Loucy (cell line): ENCODE measurements at regions not wholly inside any gene's neighbourhood (a gene's known extent, or its start where the extent isn't known, plus 50 kb on each side); places are given as distances from the start of the nearest gene placed in this dataset.

Experiments
- H2AFZ ChIP-seq: fragments of 200-600 bp; sonication (generic); 2 replicates; pipeline ENCODE4 v1.6.0; 2016; ENCODE audit warnings: antibody characterized with exemption, mild to moderate bottlenecking, low read length, moderate library complexity
- H3F3A ChIP-seq: fragments of 200-600 bp; 2 replicates; pipeline ENCODE4 v1.6.0; 2016; ENCODE audit warnings: antibody characterized with exemption, low read depth, mild to moderate bottlenecking
- H3K27me3 ChIP-seq: fragments of 200-600 bp; sonication (generic); 2 replicates; pipeline ENCODE4 v1.6.1; 2014; ENCODE audit warnings: low read length, mild to moderate bottlenecking; ENCODE audit not compliant: insufficient read depth, poor library complexity, severe bottlenecking
- H3K36me3 ChIP-seq: fragments of 200-600 bp; sonication (generic); 2 replicates; pipeline ENCODE4 v1.6.1; 2016; ENCODE audit warnings: low read length; ENCODE audit not compliant: insufficient read depth
- H3K4me1 ChIP-seq: fragments of 200-600 bp; sonication (generic); 2 replicates; pipeline ENCODE4 v1.5.1; 2014; ENCODE audit warnings: low read length, mild to moderate bottlenecking; ENCODE audit not compliant: insufficient read depth, poor library complexity, severe bottlenecking
- H3K4me2 ChIP-seq: fragments of 200-600 bp; sonication (generic); 2 replicates; pipeline ENCODE4 v1.6.0; 2014; ENCODE audit warnings: antibody characterized with exemption, low read length, low read depth, mild to moderate bottlenecking; ENCODE audit not compliant: poor library complexity, severe bottlenecking
- H3K4me3 ChIP-seq: fragments of 200-600 bp; sonication (generic); 2 replicates; pipeline ENCODE4 v1.5.1; 2014; ENCODE audit warnings: low read length, mild to moderate bottlenecking, mixed read lengths; ENCODE audit not compliant: poor library complexity, severe bottlenecking
- H3K79me2 ChIP-seq: fragments of 200-600 bp; sonication (generic); 2 replicates; pipeline ENCODE4 v1.6.1; 2014; ENCODE audit warnings: low read length; ENCODE audit not compliant: insufficient read depth
- H3K9ac ChIP-seq: fragments of 200-600 bp; sonication (generic); 2 replicates; pipeline ENCODE4 v1.6.0; 2014; ENCODE audit warnings: mild to moderate bottlenecking, low read depth, low read length, moderate library complexity; ENCODE audit not compliant: poor library complexity, severe bottlenecking
- H3K9me2 ChIP-seq: fragments of 200-600 bp; sonication (generic); replicated peaks from 2 replicates; pipeline ENCODE4 v1.6.1; 2016; ENCODE audit warnings: low read depth, low read length, mixed read lengths
- H3K9me3 ChIP-seq: fragments of 200-600 bp; sonication (generic); 2 replicates; pipeline ENCODE4 v1.6.1; 2014; ENCODE audit warnings: mild to moderate bottlenecking, antibody characterized with exemption, low read length, low read depth; ENCODE audit not compliant: insufficient read depth
- H4K20me1 ChIP-seq: fragments of 200-600 bp; sonication (generic); 2 replicates; pipeline ENCODE4 v1.6.0; 2014; ENCODE audit warnings: antibody characterized with exemption, low read length, mild to moderate bottlenecking; ENCODE audit not compliant: insufficient read depth, poor library complexity, severe bottlenecking
- EZH2phosphoT487 ChIP-seq: fragments of 200-600 bp; IDR thresholded peaks from 2 replicates; pipeline ENCODE4 v1.6.1; 2018; ENCODE audit warnings: antibody characterized with exemption, mild to moderate bottlenecking, moderate library complexity, borderline replicate concordance
- TF ChIP-seq, protein P1 (sequence below): fragments of 200-600 bp; sonication (generic); conservative IDR thresholded peaks from 2 replicates; pipeline ENCODE4 v1.5.1; 2014; ENCODE audit warnings: mild to moderate bottlenecking, antibody characterized with exemption, low read length

DNA sequence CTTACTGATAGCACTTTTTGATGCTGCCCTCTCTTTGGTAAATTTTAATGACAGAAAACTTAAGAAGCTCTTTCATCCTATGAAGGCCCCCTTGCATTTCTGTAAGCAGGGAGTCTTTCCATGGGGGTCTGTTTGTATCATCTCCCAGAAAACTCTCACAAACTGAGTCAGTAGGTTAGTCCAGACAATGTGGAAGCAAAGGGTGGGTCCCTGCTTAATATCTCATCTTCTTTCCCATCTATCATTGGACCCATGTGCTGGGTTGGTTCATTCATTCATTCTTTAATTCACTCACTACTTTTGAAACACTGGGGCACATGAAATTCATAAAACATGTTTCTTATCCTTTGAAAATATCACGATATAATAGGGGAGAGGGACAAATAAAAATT lies 164.3 kb downstream of the NTMT2 start:
- Histone ChIP-seq H3K79me2 (no peaks in the 10 kb centered on the region), H3K4me3 (no peak overlapping the region), H3K9me3 (no peaks in the 10 kb centered on the region)

DNA sequence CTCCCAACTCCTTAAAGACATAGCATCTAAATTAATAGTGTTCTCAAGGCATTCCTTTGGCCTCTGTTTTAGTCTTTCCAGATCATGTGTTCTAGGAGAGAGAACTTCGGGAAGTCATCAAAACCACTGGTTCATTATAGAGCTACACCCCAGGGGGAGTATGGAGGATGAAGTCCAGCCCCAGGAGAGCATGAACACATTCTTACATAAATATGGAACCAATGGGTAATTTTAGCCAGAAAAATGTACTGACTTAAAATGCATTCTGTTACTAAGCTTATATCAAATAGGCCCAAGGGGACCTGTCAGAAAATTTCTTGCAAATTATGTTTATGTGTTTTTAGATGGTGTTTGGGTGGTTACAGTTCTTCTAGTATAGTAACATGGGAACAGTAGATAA lies 165.2 kb downstream of the NTMT2 start:
- H3K9me3 ChIP-seq = no peaks in the 10 kb centered on the region
- no peaks in the 10 kb centered on the region for H3K79me2 ChIP-seq
- H3F3A ChIP-seq = no peaks in the 10 kb centered on the region
- H3K4me1 ChIP-seq = no peaks in the 10 kb centered on the region
- no peak overlapping the region for H3K9ac ChIP-seq
- H3K9me2 ChIP-seq = no peaks in the 10 kb centered on the region
- no peaks in the 10 kb centered on the region for H3K27me3 ChIP-seq
- TF ChIP-seq, protein P1, sequence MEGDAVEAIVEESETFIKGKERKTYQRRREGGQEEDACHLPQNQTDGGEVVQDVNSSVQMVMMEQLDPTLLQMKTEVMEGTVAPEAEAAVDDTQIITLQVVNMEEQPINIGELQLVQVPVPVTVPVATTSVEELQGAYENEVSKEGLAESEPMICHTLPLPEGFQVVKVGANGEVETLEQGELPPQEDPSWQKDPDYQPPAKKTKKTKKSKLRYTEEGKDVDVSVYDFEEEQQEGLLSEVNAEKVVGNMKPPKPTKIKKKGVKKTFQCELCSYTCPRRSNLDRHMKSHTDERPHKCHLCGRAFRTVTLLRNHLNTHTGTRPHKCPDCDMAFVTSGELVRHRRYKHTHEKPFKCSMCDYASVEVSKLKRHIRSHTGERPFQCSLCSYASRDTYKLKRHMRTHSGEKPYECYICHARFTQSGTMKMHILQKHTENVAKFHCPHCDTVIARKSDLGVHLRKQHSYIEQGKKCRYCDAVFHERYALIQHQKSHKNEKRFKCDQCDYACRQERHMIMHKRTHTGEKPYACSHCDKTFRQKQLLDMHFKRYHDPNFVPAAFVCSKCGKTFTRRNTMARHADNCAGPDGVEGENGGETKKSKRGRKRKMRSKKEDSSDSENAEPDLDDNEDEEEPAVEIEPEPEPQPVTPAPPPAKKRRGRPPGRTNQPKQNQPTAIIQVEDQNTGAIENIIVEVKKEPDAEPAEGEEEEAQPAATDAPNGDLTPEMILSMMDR = no peak
- no peak for TF ChIP-seq EZH2phosphoT487
- H3K4me3 ChIP-seq = no peak overlapping the region
- H4K20me1 ChIP-seq = no peaks in the 10 kb centered on the region
- H2AFZ ChIP-seq = no peak overlapping the region
- no peak overlapping the region for H3K4me2 ChIP-seq
- no peaks in the 10 kb centered on the region for H3K36me3 ChIP-seq

More for the DNA sequence above, 164.3 kb downstream of the NTMT2 start:
- no peak overlapping the region for H2AFZ ChIP-seq
- no peaks in the 10 kb centered on the region for H3K27me3 ChIP-seq
- H3K4me1 ChIP-seq = no peaks in the 10 kb centered on the region
- H3K9ac ChIP-seq = no peak overlapping the region
- H3K36me3 ChIP-seq = no peaks in the 10 kb centered on the region
- no peaks in the 10 kb centered on the region for H4K20me1 ChIP-seq
- no peak overlapping the region for H3K4me2 ChIP-seq
- TF ChIP-seq, protein P1 = no peak
- TF ChIP-seq EZH2phosphoT487 = no peak
- H3K9me2 ChIP-seq = no peaks in the 10 kb centered on the region
- no peaks in the 10 kb centered on the region for H3F3A ChIP-seq

DNA sequence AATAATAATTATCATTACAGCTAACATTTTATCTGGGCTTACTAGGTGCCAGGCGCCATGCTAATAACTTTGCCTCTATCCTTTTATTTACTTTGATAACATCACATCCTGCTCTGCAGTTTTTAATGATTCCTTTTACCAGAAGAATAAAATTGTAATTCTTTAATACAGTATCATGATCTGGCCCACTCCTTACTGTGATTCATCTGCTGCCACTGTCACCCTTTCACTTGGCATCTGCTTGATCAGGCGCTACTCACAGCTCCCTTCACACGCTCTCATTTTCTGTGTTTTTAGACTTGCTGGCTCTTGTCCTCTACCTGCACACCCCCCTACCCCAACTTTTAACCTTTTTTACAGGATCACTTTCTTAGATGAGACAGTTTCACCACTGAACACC lies 167.5 kb downstream of the NTMT2 start:
- no peaks in the 10 kb centered on the region for H3K27me3 ChIP-seq
- no peaks in the 10 kb centered on the region for H3K36me3 ChIP-seq
- no peak overlapping the region for H3K4me3 ChIP-seq
- no peak overlapping the region for H2AFZ ChIP-seq
- no peak for TF ChIP-seq EZH2phosphoT487
- TF ChIP-seq, protein P1 = no peak
- no peaks in the 10 kb centered on the region for H3K4me1 ChIP-seq
- H3K9ac ChIP-seq = no peak overlapping the region
- no peaks in the 10 kb centered on the region for H4K20me1 ChIP-seq
- H3K79me2 ChIP-seq = no peaks in the 10 kb centered on the region
- no peaks in the 10 kb centered on the region for H3F3A ChIP-seq
- H3K4me2 ChIP-seq = no peak overlapping the region
- H3K9me3 ChIP-seq = no peaks in the 10 kb centered on the region
- H3K9me2 ChIP-seq = no peaks in the 10 kb centered on the region
